Ishikawa (cell line): ENCODE measurements at regions not wholly inside any gene's neighbourhood (a gene's known extent, or its start where the extent isn't known, plus 50 kb on each side); places are given as distances from the start of the nearest gene placed in this dataset.

Experiments used
- CREB1 ChIP-seq: IDR thresholded peaks from 2 replicates; pipeline ENCODE4 v1.6.1; 2012; ENCODE audit warnings: low read depth
- RAD21 ChIP-seq: IDR thresholded peaks from 2 replicates; pipeline ENCODE4 v1.6.1; 2012; ENCODE audit warnings: low read depth
- REST ChIP-seq: IDR thresholded peaks from 2 replicates; pipeline ENCODE4 v1.6.1; 2012; ENCODE audit warnings: low read depth, mild to moderate bottlenecking
- TAF1 ChIP-seq: IDR thresholded peaks from 2 replicates; pipeline ENCODE4 v1.6.1; 2012; ENCODE audit warnings: low read depth, mild to moderate bottlenecking
- YY1 ChIP-seq: IDR thresholded peaks from 2 replicates; pipeline ENCODE4 v1.6.1; 2012; ENCODE audit warnings: low read depth

- TF ChIP-seq TAF1 (no peak), RAD21 (no peak), CREB1 (no peak), YY1 (no peak), REST (no peak)
Observed at GRCh38 chr5:174839196-174839595, 114.8 kb downstream of the MSX2 start.
